Upper lobe of left lung (tissue), 6 donors: ENCODE measurements at regions not wholly inside any gene's neighbourhood (a gene's known extent, or its start where the extent isn't known, plus 50 kb on each side); places are given as distances from the start of the nearest gene placed in this dataset.

ENCODE experiments used
- ATAC-seq, 2 donors: fragments of 200-7000 bp; cut with Tn5 transposase; one replicate each; pipeline ENCODE4 v1.9.1; 2022; ENCODE audit warnings: mild to moderate bottlenecking in 2 of 2, moderate library complexity in 2 of 2; ENCODE audit not compliant: low FRiP score in 2 of 2
- DNase-seq, 2 donors: peaks; one replicate each; pipeline ENCODE4 v3.0.0-alpha.2; 2019 to 2020
- H3K27ac ChIP-seq, 4 donors: fragments of 200-600 bp; sonication (generic); one replicate each; pipeline ENCODE4 v1.5.1; 2016 to 2019
- H3K27me3 ChIP-seq, 4 donors: fragments of 200-600 bp; sonication (generic); one replicate each; pipeline ENCODE4 v1.5.1; 2017 to 2019
- H3K36me3 ChIP-seq, 4 donors: fragments of 200-600 bp; sonication (generic); one replicate each; pipeline ENCODE4 v1.5.1; 2016 to 2019
- H3K4me1 ChIP-seq, 4 donors: fragments of 200-600 bp; sonication (generic); one replicate each; pipeline ENCODE4 v1.5.1; 2018 to 2019
- H3K4me3 ChIP-seq, 4 donors: fragments of 200-600 bp; sonication (generic); one replicate each; pipeline ENCODE4 v1.5.1; 2017 to 2019; ENCODE audit warnings: mild to moderate bottlenecking in 2 of 4, moderate library complexity in 1 of 4
- H3K9me3 ChIP-seq, 4 donors: fragments of 200-600 bp; sonication (generic); one replicate each; pipeline ENCODE4 v1.5.1; 2018 to 2019
- EP300 ChIP-seq, 4 donors: sonication (generic); formaldehyde crosslinking; IDR thresholded peaks; one replicate each; pipeline ENCODE4 v1.5.1; 2017; ENCODE audit warnings: antibody characterized with exemption in 4 of 4, control low read depth in 2 of 4
- POLR2A ChIP-seq, 4 donors: fragments of 450-650 bp; IDR thresholded peaks; one replicate each; pipeline ENCODE4 v1.5.1; 2016 to 2017; ENCODE audit warnings: antibody characterized with exemption in 4 of 4, mild to moderate bottlenecking in 2 of 4
- POLR2AphosphoS5 ChIP-seq, 2 donors: sonication (generic); formaldehyde crosslinking; IDR thresholded peaks; one replicate each; pipeline ENCODE4 v1.5.1; 2017; ENCODE audit warnings: antibody characterized with exemption in 2 of 2
- WGBS, 2 donors: methylation state at CpG; one replicate each; pipeline ENCODE4 v1.1.5; 2017 to 2018; 5-methylcytosine and 5-hydroxymethylcytosine counted together
- TF ChIP-seq, protein P1 (sequence below), 6 experiments: fragments of 450-650 bp in 4 of 6; fragments of 200-600 bp in 2 of 6; sonication (generic) in 2 of 6; IDR thresholded peaks; one replicate each; pipeline ENCODE4 v1.5.1; 2016 to 2019; ENCODE audit warnings: antibody characterized with exemption in 6 of 6
- donor health status: DM: no; HTN: no; CAD: no; lungs with moderate emphysema.
- donor health status: DM: no; HTN: yes; CAD: no; lungs with severe emphysema.

DNA sequence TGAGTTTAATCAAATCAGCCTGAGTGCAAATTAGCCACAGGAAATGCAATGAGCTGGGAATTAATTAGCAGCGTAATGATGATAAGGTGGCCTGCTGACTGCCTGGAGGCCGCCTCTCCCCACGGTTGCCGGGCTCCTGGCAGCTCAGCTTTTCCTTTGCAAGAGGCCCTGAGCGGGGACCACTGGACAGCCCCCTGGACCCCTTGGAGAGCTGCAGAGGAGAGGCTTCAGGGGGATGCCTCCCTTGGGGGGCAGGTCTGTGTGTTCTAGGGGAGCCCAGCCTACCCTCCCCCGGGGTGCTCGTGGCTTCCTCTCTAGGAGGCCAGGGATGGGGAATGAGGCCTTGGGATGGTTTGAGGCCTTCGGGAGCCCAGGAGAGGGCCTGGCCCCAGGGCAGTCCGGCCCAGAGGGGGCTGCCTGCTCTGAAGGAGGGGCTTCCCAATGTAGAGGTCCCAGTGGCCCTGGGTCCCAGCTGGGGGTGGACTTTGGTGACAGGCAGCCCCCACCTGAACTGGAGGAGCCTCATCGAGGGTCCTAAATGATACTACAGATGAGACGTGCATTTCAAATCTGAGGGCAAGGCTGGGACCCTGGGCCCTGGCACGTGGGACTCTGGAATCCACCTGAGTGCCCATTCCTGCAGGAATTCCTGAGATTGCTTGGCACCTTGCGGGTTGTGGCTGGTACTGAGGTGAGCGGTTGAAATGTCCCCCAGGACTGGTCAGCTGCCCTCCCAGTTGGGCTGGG is 66.4 kb upstream of the BHLHE23 start:
- H3K9me3 ChIP-seq = peaks cover 0 to 12% (median 8%) of the 10 kb centered on the region in 4 donors
- H3K27me3 ChIP-seq = peaks cover 0 to 31% (median 16%) of the 10 kb centered on the region in 4 donors
- 53 to 61% methylated on average over 8 to 14 of the region's 14 CpGs for WGBS, 2 donors
- TF ChIP-seq POLR2AphosphoS5 (IDR thresholded peaks at IDR 0.05) = no peak
- TF ChIP-seq POLR2A (IDR thresholded peaks at IDR 0.05) = no peak
- no peak for TF ChIP-seq EP300 (IDR thresholded peaks at IDR 0.05)
- TF ChIP-seq, protein P1, sequence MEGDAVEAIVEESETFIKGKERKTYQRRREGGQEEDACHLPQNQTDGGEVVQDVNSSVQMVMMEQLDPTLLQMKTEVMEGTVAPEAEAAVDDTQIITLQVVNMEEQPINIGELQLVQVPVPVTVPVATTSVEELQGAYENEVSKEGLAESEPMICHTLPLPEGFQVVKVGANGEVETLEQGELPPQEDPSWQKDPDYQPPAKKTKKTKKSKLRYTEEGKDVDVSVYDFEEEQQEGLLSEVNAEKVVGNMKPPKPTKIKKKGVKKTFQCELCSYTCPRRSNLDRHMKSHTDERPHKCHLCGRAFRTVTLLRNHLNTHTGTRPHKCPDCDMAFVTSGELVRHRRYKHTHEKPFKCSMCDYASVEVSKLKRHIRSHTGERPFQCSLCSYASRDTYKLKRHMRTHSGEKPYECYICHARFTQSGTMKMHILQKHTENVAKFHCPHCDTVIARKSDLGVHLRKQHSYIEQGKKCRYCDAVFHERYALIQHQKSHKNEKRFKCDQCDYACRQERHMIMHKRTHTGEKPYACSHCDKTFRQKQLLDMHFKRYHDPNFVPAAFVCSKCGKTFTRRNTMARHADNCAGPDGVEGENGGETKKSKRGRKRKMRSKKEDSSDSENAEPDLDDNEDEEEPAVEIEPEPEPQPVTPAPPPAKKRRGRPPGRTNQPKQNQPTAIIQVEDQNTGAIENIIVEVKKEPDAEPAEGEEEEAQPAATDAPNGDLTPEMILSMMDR (IDR thresholded peaks at IDR 0.05) = no peak
- no peak overlapping the region for H3K4me3 ChIP-seq
- ATAC-seq (no peak), DNase-seq (peak in 1 of 2 donors; percentile 42)
- H3K27ac ChIP-seq = no peak overlapping the region
- H3K36me3 ChIP-seq = no peaks in the 10 kb centered on the region
- H3K4me1 ChIP-seq = peaks cover 0 to 11% (median 0%) of the 10 kb centered on the region in 4 donors

DNA sequence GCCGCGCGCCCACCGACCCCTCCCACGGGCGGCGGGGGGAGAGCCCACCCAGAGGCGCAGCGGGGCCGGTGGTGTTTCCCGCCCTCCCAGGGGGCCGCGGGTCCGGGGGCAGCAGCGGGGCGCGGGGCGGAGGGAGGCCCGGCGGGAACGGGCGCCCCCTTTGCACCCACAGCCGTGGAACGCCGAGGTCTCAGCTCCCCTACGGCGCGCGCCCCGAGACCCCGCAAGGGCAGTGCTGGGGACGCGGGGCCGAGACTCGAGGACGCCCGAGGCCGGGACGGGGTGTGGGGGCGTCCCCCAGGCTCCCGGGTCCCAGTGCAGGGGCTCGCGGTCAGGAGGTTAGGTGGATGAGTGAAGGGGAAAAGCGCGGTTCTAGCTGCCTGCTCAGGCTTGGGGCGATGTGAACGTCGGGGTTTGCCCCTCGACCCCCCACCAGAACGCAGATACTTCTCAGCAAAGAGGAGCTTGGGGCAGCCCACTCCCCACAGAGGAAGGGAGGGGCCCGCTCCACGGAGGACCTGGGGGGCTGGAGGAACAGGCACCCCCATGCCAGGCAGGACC is 65.5 kb upstream of the BHLHE23 start:
- Histone ChIP-seq H3K36me3 (no peaks in the 10 kb centered on the region), H3K9me3 (peaks cover 0 to 5% (median 0%) of the 10 kb centered on the region in 4 donors), H3K27ac (no peak overlapping the region), H3K4me3 (no peak overlapping the region), H3K27me3 (peaks cover 0 to 31% (median 16%) of the 10 kb centered on the region in 4 donors), H3K4me1 (peaks cover 0 to 11% (median 0%) of the 10 kb centered on the region in 4 donors)
- ATAC-seq (peak in 1 of 2 donors; percentile 30), DNase-seq (no peak)
- TF ChIP-seq, protein P1 (IDR thresholded peaks at IDR 0.05) = no peak
- TF ChIP-seq POLR2A (IDR thresholded peaks at IDR 0.05) (no peak), POLR2AphosphoS5 (IDR thresholded peaks at IDR 0.05) (no peak), EP300 (IDR thresholded peaks at IDR 0.05) (no peak)
- 14 to 41% methylated on average over 2 to 10 of the region's 52 CpGs for WGBS, 2 donors

DNA sequence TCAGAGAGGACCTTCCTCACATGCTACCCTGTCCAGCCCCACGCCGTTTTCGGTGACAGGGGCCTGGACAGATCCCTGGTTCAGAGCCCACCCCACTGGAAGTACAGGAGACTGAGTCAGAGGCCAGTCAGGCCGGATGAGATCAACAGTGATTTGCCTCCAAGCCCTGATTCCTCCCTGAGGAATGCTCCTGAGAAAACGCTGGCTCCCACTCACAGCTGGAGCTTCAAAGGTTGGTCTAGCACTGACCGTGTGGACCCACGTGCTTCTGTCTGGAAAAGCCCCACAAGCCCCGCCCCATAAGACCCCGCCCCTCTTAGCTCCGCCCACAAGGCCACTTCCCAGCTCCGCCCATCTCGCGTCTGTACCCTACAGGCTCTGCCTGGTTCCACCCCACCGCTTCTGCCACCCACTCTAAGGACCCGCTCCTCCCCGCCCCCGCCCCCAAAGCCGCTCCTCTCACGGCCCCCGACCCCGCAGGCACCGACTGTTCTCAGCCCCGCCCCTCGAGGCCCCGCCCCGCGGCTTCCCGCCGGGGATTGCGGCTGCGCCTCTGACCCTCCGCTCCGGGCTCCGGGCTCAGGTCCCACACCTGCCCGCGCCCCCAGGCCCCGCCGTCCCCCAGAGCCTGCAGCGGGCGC is 64.9 kb upstream of the BHLHE23 start:
- WGBS, 2 donors = 26 to 45% methylated on average over 7 to 14 of the region's 40 CpGs
- Histone ChIP-seq H3K4me1 (peaks cover 0 to 11% (median 0%) of the 10 kb centered on the region in 4 donors), H3K36me3 (no peaks in the 10 kb centered on the region), H3K9me3 (no peaks in the 10 kb centered on the region), H3K27me3 (peaks cover 0 to 31% (median 16%) of the 10 kb centered on the region in 4 donors), H3K4me3 (no peak overlapping the region), H3K27ac (no peak overlapping the region)
- TF ChIP-seq POLR2AphosphoS5 (IDR thresholded peaks at IDR 0.05) = no peak
- no peak for TF ChIP-seq POLR2A (IDR thresholded peaks at IDR 0.05)
- no peak for TF ChIP-seq EP300 (IDR thresholded peaks at IDR 0.05)
- TF ChIP-seq, protein P1 (IDR thresholded peaks at IDR 0.05) = no peak
- ATAC-seq = peak in 1 of 2 donors; percentile 32
- DNase-seq = no peak

DNA sequence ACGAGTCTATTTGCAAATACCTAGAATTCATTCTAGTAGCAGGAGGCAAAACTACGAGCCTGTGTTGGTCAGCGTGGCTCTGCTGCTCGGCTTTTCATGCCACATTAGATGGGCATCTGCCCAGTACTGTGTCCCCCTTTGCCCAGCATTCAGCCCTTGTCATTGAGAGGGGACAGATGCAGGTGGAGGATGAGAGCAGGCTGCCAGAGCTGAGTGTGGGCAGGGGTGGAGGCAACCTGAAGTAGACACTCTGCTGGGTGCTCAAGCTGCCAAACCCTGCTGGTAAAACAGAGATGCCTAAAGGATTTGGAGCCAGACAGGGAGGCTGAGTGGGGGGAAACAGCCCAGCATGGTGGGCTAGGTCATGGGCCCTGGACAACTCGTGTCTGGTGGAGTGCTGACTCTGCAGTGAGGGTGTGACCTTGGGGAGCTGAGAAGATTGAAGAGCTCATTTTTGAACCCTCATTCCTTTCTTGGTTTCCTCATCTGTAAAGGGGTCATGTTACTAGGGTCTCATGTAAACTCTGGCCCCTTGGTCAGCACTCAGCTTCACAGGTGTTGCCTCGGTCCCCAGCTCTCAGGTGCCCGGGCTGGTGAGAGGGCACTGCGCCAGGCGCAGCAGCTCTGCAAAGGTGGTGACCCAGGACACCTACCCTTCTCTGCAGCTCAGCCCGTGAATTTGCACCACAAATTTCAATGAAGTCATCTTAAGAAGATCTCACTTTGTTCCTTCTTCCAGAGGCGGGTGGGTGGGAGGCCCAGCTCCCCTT is 64.2 kb upstream of the BHLHE23 start:
- Histone ChIP-seq H3K27ac (no peak overlapping the region), H3K36me3 (no peaks in the 10 kb centered on the region), H3K4me1 (peaks cover 0 to 11% (median 0%) of the 10 kb centered on the region in 4 donors), H3K4me3 (no peak overlapping the region), H3K27me3 (peaks cover 0 to 31% (median 16%) of the 10 kb centered on the region in 4 donors), H3K9me3 (no peaks in the 10 kb centered on the region)
- DNase-seq (no peak), ATAC-seq (no peak)
- WGBS, 2 donors = 85% methylated on average over 11 of the region's 11 CpGs
- TF ChIP-seq EP300 (IDR thresholded peaks at IDR 0.05) = no peak
- TF ChIP-seq, protein P1 (IDR thresholded peaks at IDR 0.05) = no peak
